Colonic mucosa (tissue), 4 donors: ENCODE measurements at regions not wholly inside any gene's neighbourhood (a gene's known extent, or its start where the extent isn't known, plus 50 kb on each side); places are given as distances from the start of the nearest gene placed in this dataset.

Source experiments
- DNase-seq: peaks from one replicate; pipeline ENCODE4 v3.0.0-alpha.2; 2020
- H3K27ac ChIP-seq: fragments of 200-600 bp; one replicate; pipeline ENCODE4 v1.8.0; 2021
- H3K27me3 ChIP-seq: fragments of 200-600 bp; one replicate; pipeline ENCODE4 v1.8.0; 2021
- H3K36me3 ChIP-seq: fragments of 200-600 bp; one replicate; pipeline ENCODE4 v1.8.0; 2021
- H3K4me1 ChIP-seq: fragments of 200-600 bp; one replicate; pipeline ENCODE4 v1.8.0; 2021; ENCODE audit warnings: mild to moderate bottlenecking
- H3K4me3 ChIP-seq: fragments of 200-600 bp; one replicate; pipeline ENCODE4 v1.8.0; 2021
- H3K9ac ChIP-seq, 2 donors: one replicate each; pipeline ENCODE4 v1.7.0; 2013; ENCODE audit warnings: control low read depth in 2 of 2, low read depth in 2 of 2, low read length in 2 of 2
- H3K9me3 ChIP-seq: fragments of 200-600 bp; one replicate; pipeline ENCODE4 v1.8.0; 2021
- CTCF ChIP-seq: fragments of 200-600 bp; IDR thresholded peaks from one replicate; pipeline ENCODE4 v1.8.0; 2022; ENCODE audit warnings: antibody characterized with exemption, mild to moderate bottlenecking
- intact Hi-C: fragments of 100-400 bp; cut with DNase I; formaldehyde crosslinking; loops from one replicate; pipeline ENCODE4 v1.14.1; 2022
- donor health status: healthy.
- donor health status: DM: no; HTN: no; CAD: no.
- donor health status: DM: no; HTN: no; CAD: no.

- no peaks in the 10 kb centered on the region for H3K9me3 ChIP-seq
- no peak overlapping the region for H3K9ac ChIP-seq
- H3K4me1 ChIP-seq: no peaks in the 10 kb centered on the region
- no peak for TF ChIP-seq CTCF
- no peaks in the 10 kb centered on the region for H3K36me3 ChIP-seq
- H3K27ac ChIP-seq: no peak overlapping the region
- no peak for DNase-seq
- H3K4me3 ChIP-seq: no peak overlapping the region
- intact Hi-C loops: no loop called here
- no peaks in the 10 kb centered on the region for H3K27me3 ChIP-seq
These were observed 547.5 kb downstream of the ELAVL2 start for GRCh38 chr9:23278561-23278960.

- no peak for DNase-seq
- Histone ChIP-seq H3K27me3 (no peaks in the 10 kb centered on the region), H3K4me3 (no peak overlapping the region), H3K9ac (no peak overlapping the region), H3K36me3 (no peaks in the 10 kb centered on the region), H3K27ac (no peak overlapping the region), H3K4me1 (no peaks in the 10 kb centered on the region), H3K9me3 (no peaks in the 10 kb centered on the region)
- TF ChIP-seq CTCF: no peak
- intact Hi-C loops: no loop called here
These were observed 538.6 kb downstream of the ELAVL2 start for GRCh38 chr9:23287390-23287789.

GRCh38 chr9:23288545-23288944, 537.5 kb downstream of the ELAVL2 start:
- no peak overlapping the region for H3K4me3 ChIP-seq
- H3K9ac ChIP-seq: no peak overlapping the region
- H3K4me1 ChIP-seq: no peaks in the 10 kb centered on the region
- H3K27me3 ChIP-seq: no peaks in the 10 kb centered on the region
- no peak for DNase-seq
- TF ChIP-seq CTCF: no peak
- H3K9me3 ChIP-seq: no peaks in the 10 kb centered on the region
- intact Hi-C loops: no loop called here
- H3K27ac ChIP-seq: no peak overlapping the region
- no peaks in the 10 kb centered on the region for H3K36me3 ChIP-seq

- no peak for DNase-seq
- H3K27ac ChIP-seq: no peak overlapping the region
- no peaks in the 10 kb centered on the region for H3K36me3 ChIP-seq
- no peak for TF ChIP-seq CTCF
- H3K4me3 ChIP-seq: no peak overlapping the region
- H3K9me3 ChIP-seq: no peaks in the 10 kb centered on the region
- H3K27me3 ChIP-seq: no peaks in the 10 kb centered on the region
- intact Hi-C loops: no loop called here
- H3K9ac ChIP-seq: no peak overlapping the region
- H3K4me1 ChIP-seq: no peaks in the 10 kb centered on the region
These were observed 535.1 kb downstream of the ELAVL2 start for GRCh38 chr9:23290973-23291372.

- intact Hi-C loops: no loop called here
- no peaks in the 10 kb centered on the region for H3K27me3 ChIP-seq
- H3K4me3 ChIP-seq: no peak overlapping the region
- no peak for DNase-seq
- H3K9ac ChIP-seq: no peak overlapping the region
- no peaks in the 10 kb centered on the region for H3K36me3 ChIP-seq
- no peak overlapping the region for H3K27ac ChIP-seq
- H3K9me3 ChIP-seq: no peaks in the 10 kb centered on the region
- H3K4me1 ChIP-seq: no peaks in the 10 kb centered on the region
- TF ChIP-seq CTCF: no peak
These were observed 523.8 kb downstream of the ELAVL2 start for GRCh38 chr9:23302281-23302680.

GRCh38 chr9:23306731-23307130, 519.3 kb downstream of the ELAVL2 start:
- intact Hi-C loops: no loop called here
- Histone ChIP-seq H3K4me1 (no peaks in the 10 kb centered on the region), H3K36me3 (no peaks in the 10 kb centered on the region), H3K27ac (no peak overlapping the region), H3K27me3 (no peaks in the 10 kb centered on the region), H3K9ac (no peak overlapping the region), H3K9me3 (no peaks in the 10 kb centered on the region), H3K4me3 (no peak overlapping the region)
- no peak for DNase-seq
- TF ChIP-seq CTCF: no peak
